ENCODE measurements at regions not wholly inside any gene's neighbourhood (a gene's known extent, or its start where the extent isn't known, plus 50 kb on each side); places are given as distances from the start of the nearest gene placed in this dataset.

- no peak for TF ChIP-seq CTCF (IDR thresholded peaks at IDR 0.05; ENCODE audit: low read depth, low read length, poor library complexity, severe bottlenecking)
- no peak for TF ChIP-seq EZH2phosphoT487 (IDR thresholded peaks at IDR 0.05; ENCODE audit: borderline replicate concordance, low read length)
Observed at GRCh38 chr2:43010438-43011157, 215.8 kb downstream of the ZFP36L2 start.
